Endothelial cell of umbilical vein (primary cell): ENCODE measurements at regions not wholly inside any gene's neighbourhood (a gene's known extent, or its start where the extent isn't known, plus 50 kb on each side); places are given as distances from the start of the nearest gene placed in this dataset.

ENCODE experiments used
- BruUV-seq: library from RNA; stranded (reverse); fragments of 400-500 nt; replicated peaks from 2 replicates; lab custom pipeline; 2021; lab: Mats Ljungman, UMichigan
- CTCF ChIA-PET: fragments of 300-600, 350-600 bp; sonication (Branson Sonifier 250); formaldehyde crosslinking; loops from one replicate; lab custom pipeline; 2021; ENCODE audit warnings: antibody characterized with exemption, inconsistent platforms; lab: Charles Lee
- POLR2A ChIA-PET: fragments of 300-600, 350-600 bp; sonication (Branson Sonifier 250); formaldehyde crosslinking; loops from one replicate; lab custom pipeline; 2021; ENCODE audit warnings: antibody characterized with exemption, inconsistent platforms; lab: Charles Lee
- DNase-seq: peaks from one replicate; pipeline ENCODE4 v3.0.0-alpha.2; 2011; ENCODE audit warnings: low read depth, low spot score
- FAIRE-seq: peaks from 2 replicates; lab custom pipeline; 2011; peaks lifted over from hg19 to GRCh38; lab: Jason Lieb, UNC
- H2AFZ ChIP-seq: 2 replicates; pipeline ENCODE4 v1.6.0; 2012; ENCODE audit warnings: low read depth, low read length, control low read depth, inconsistent platforms
- H3K27ac ChIP-seq: 2 replicates; pipeline ENCODE4 v1.5.1; 2011; ENCODE audit warnings: low read depth, mild to moderate bottlenecking, control low read depth, low read length, moderate library complexity; ENCODE audit not compliant: insufficient read depth
- H3K27me3 ChIP-seq, 2 experiments: 2 replicates each; pipeline versions ENCODE4 v1.6.0 to v1.6.1; 2011; ENCODE audit warnings: low read length in 2 of 2, mixed read lengths in 1 of 2; ENCODE audit not compliant: control insufficient read depth in 2 of 2, insufficient read depth in 2 of 2
- H3K36me3 ChIP-seq, 2 experiments: 2 replicates in 1 of 2; 3 replicates in 1 of 2; pipeline ENCODE4 v1.5.1; 2011; ENCODE audit warnings: low read length in 2 of 2, mild to moderate bottlenecking in 1 of 2, moderate library complexity in 1 of 2; ENCODE audit not compliant: control insufficient read depth in 2 of 2, insufficient read depth in 2 of 2; ENCODE audit errors: extremely low read depth in 1 of 2
- H3K4me1 ChIP-seq: 3 replicates; pipeline ENCODE4 v1.5.1; 2011; ENCODE audit warnings: mild to moderate bottlenecking, low read length; ENCODE audit not compliant: control insufficient read depth, insufficient read depth; ENCODE audit errors: extremely low read depth
- H3K4me2 ChIP-seq: 2 replicates; pipeline ENCODE4 v1.6.1; 2011; ENCODE audit warnings: low read length, control low read depth, mixed read lengths; ENCODE audit not compliant: insufficient read depth
- H3K4me3 ChIP-seq, 3 experiments: fragments of 200-600 bp in 1 of 3; sonication (generic), shearing (Covaris generic) in 1 of 3; replicated peaks in 1 of 3; 2 replicates each; pipeline ENCODE4 v1.5.1; 2011 to 2016; ENCODE audit warnings: control low read depth in 3 of 3, low read length in 3 of 3, mild to moderate bottlenecking in 2 of 3, inconsistent platforms in 1 of 3, low read depth in 1 of 3, moderate library complexity in 1 of 3; ENCODE audit not compliant: insufficient read depth in 1 of 3
- H3K79me2 ChIP-seq: 2 replicates; pipeline ENCODE4 v1.6.0; 2012; ENCODE audit warnings: low read length, inconsistent platforms; ENCODE audit not compliant: control insufficient read depth, insufficient read depth
- H3K9ac ChIP-seq: replicated peaks from 2 replicates; pipeline ENCODE3; 2011; ENCODE audit warnings: low read length, control low read depth; ENCODE audit not compliant: insufficient read depth; ENCODE audit errors: extremely low read depth
- H3K9me1 ChIP-seq: replicated peaks from 3 replicates; pipeline ENCODE4 v1.6.0; 2011; ENCODE audit warnings: mild to moderate bottlenecking, low read length; ENCODE audit not compliant: control insufficient read depth, insufficient read depth; ENCODE audit errors: extremely low read depth
- H3K9me3 ChIP-seq: replicated peaks from 2 replicates; pipeline ENCODE4 v1.5.1; 2012; ENCODE audit warnings: low read length, inconsistent platforms; ENCODE audit not compliant: control insufficient read depth, insufficient read depth
- H4K20me1 ChIP-seq: replicated peaks from 2 replicates; pipeline ENCODE3; 2011; ENCODE audit warnings: mild to moderate bottlenecking, low read length; ENCODE audit not compliant: control insufficient read depth, insufficient read depth; ENCODE audit errors: extremely low read depth
- EZH2 ChIP-seq: IDR thresholded peaks from 2 replicates; pipeline ENCODE4 v1.6.1; 2012; ENCODE audit warnings: borderline replicate concordance, low read depth, mild to moderate bottlenecking, moderate library complexity, low read length, inconsistent platforms; ENCODE audit not compliant: severe bottlenecking
- FOS ChIP-seq: IDR thresholded peaks from 2 replicates; pipeline ENCODE4 v1.6.1; 2011; ENCODE audit warnings: mild to moderate bottlenecking, low read length, moderate library complexity, borderline replicate concordance; ENCODE audit not compliant: insufficient read depth
- GATA2 ChIP-seq: IDR thresholded peaks from 2 replicates; pipeline ENCODE4 v1.7.0; 2011; ENCODE audit warnings: low read depth, mild to moderate bottlenecking, moderate library complexity, mixed read lengths, low read length; ENCODE audit not compliant: insufficient read length, insufficient read depth
- MYC ChIP-seq: IDR thresholded peaks from one replicate; pipeline ENCODE4 v1.6.1; 2011; ENCODE audit warnings: mild to moderate bottlenecking, low read depth, low read length
- dilution Hi-C: fragments of 300-500 bp; cut with MboI; formaldehyde crosslinking; loops from one replicate; pipeline ENCODE4 v1.15.0; 2019; ENCODE audit warnings: low sequenced_read_pairs; ENCODE audit not compliant: extremely low pct_ligation_motif_present
- intact Hi-C: fragments of 100-400 bp; cut with micrococcal nuclease; formaldehyde crosslinking; loops from one replicate; pipeline ENCODE4 v1.10.0; 2022
- TF ChIP-seq, protein P1 (sequence below): IDR thresholded peaks from 2 replicates; pipeline ENCODE4 v1.6.1; 2011; ENCODE audit not compliant: insufficient read depth, insufficient read length

DNA sequence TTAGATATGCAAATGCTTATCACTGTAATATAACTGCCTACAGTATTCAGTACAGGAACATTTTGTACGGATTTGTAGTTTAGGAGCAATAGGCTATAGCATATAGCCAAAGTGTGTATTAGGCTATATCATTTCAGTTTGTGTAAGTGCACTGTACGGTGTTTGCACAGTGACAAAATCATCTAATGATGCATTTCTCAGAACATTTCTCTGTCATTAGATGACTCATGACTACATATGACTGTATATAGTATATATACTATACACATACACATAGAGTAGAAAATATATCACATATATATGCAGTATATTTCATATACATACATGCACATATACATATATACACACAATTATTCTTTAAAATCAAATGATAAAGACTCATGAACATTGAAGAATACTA is 158.4 kb downstream of the PTCHD4 start:
- DNase-seq, result no peak
- no peak for TF ChIP-seq EZH2
- TF ChIP-seq FOS, result no peak
- TF ChIP-seq GATA2, result no peak
- no peaks in the 10 kb centered on the region for H3K9me1 ChIP-seq
- H3K36me3 ChIP-seq, result no peaks in the 10 kb centered on the region
- H4K20me1 ChIP-seq, result no peaks in the 10 kb centered on the region
- H2AFZ ChIP-seq, result no peak overlapping the region
- BruUV-seq, result no TSS peak
- no peak overlapping the region for H3K27ac ChIP-seq
- no peaks in the 10 kb centered on the region for H3K9me3 ChIP-seq
- no peak for FAIRE-seq
- ChIA-PET POLR2A (no interaction called here), CTCF (no interaction called here)
- H3K4me1 ChIP-seq, result no peaks in the 10 kb centered on the region
- no peak overlapping the region for H3K4me2 ChIP-seq
- intact Hi-C loops (no loop called here), dilution Hi-C loops (no loop called here)
- H3K4me3 ChIP-seq, result no peak overlapping the region
- no peaks in the 10 kb centered on the region for H3K27me3 ChIP-seq
- no peaks in the 10 kb centered on the region for H3K79me2 ChIP-seq
- H3K9ac ChIP-seq, result no peak overlapping the region

DNA sequence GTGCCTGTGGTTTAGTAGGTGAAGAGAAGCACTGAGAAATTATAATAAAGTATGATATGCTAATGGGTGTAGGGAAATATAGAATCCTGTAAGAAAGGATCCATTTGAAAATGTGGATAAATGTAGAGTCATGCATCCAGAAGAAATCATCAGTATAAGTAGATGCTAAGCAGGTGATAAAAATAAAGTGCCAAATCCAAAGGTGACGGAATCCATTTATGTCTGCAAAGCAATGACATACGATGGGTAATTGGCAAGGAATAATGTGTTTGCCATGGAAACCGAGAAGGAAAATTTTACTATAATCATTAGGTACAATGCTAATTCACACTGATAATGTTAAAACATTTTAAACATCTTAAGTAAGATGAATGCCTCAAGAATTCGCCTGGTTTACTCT is 163.0 kb downstream of the OPN5 start:
- H3K36me3 ChIP-seq, result no peaks in the 10 kb centered on the region
- dilution Hi-C loops (no loop called here), intact Hi-C loops (no loop called here)
- H4K20me1 ChIP-seq, result no peaks in the 10 kb centered on the region
- ChIA-PET CTCF (no interaction called here), POLR2A (no interaction called here)
- H3K9ac ChIP-seq, result no peak overlapping the region
- H3K4me1 ChIP-seq, result no peaks in the 10 kb centered on the region
- DNase-seq, result no peak
- H3K4me2 ChIP-seq, result no peak overlapping the region
- TF ChIP-seq MYC, result no peak
- TF ChIP-seq FOS, result no peak
- TF ChIP-seq, protein P1, sequence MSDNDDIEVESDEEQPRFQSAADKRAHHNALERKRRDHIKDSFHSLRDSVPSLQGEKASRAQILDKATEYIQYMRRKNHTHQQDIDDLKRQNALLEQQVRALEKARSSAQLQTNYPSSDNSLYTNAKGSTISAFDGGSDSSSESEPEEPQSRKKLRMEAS, result no peak
- no peaks in the 10 kb centered on the region for H3K9me1 ChIP-seq
- FAIRE-seq, result no peak
- H3K27ac ChIP-seq, result no peak overlapping the region
- no peaks in the 10 kb centered on the region for H3K79me2 ChIP-seq
- no peaks in the 10 kb centered on the region for H3K9me3 ChIP-seq
- H3K27me3 ChIP-seq, result no peaks in the 10 kb centered on the region
- H2AFZ ChIP-seq, result no peak overlapping the region
- BruUV-seq, result no TSS peak
- no peak overlapping the region for H3K4me3 ChIP-seq
